Subcutaneous abdominal adipose tissue (tissue), 5 donors: ENCODE measurements at regions not wholly inside any gene's neighbourhood (a gene's known extent, or its start where the extent isn't known, plus 50 kb on each side); places are given as distances from the start of the nearest gene placed in this dataset.
"Not testable (repeated sequence)": the region's sequence is repeated elsewhere in the genome, so short reads cannot be mapped to it uniquely, and the experiment has no call there.

Experiments
- H3K27ac ChIP-seq: one replicate; pipeline ENCODE4 v1.7.0; 2013; ENCODE audit warnings: low read depth, mild to moderate bottlenecking, inconsistent platforms, low read length, moderate library complexity
- H3K27me3 ChIP-seq, 5 donors: one replicate each; pipeline ENCODE4 v1.7.0; 2013; ENCODE audit warnings: low read length in 5 of 5, inconsistent platforms in 1 of 5; ENCODE audit not compliant: control insufficient read depth in 5 of 5, insufficient read depth in 4 of 5
- H3K36me3 ChIP-seq, 5 donors: one replicate each; pipeline ENCODE4 v1.7.0; 2013; ENCODE audit warnings: low read length in 5 of 5; ENCODE audit not compliant: control insufficient read depth in 5 of 5, insufficient read depth in 5 of 5
- H3K4me1 ChIP-seq, 5 donors: one replicate each; pipeline ENCODE4 v1.7.0; 2013; ENCODE audit warnings: low read length in 5 of 5, mild to moderate bottlenecking in 3 of 5, moderate library complexity in 1 of 5; ENCODE audit not compliant: control insufficient read depth in 5 of 5, insufficient read depth in 5 of 5
- H3K4me3 ChIP-seq, 5 donors: one replicate each; pipeline ENCODE4 v1.7.0; 2013; ENCODE audit warnings: low read length in 5 of 5, low read depth in 1 of 5
- H3K9ac ChIP-seq, 5 donors: one replicate each; pipeline ENCODE4 v1.7.0; 2013; ENCODE audit warnings: low read length in 5 of 5, mild to moderate bottlenecking in 4 of 5, moderate library complexity in 3 of 5
- H3K9me3 ChIP-seq, 5 donors: one replicate each; pipeline ENCODE4 v1.7.0; 2013; ENCODE audit warnings: low read length in 5 of 5; ENCODE audit not compliant: control insufficient read depth in 5 of 5
- donor health status: healthy.
- donor health status: healthy.
- donor health status: healthy.
- donor health status: healthy.
- donor health status: healthy.

- H3K9ac ChIP-seq = no peak overlapping the region
- H3K27me3 ChIP-seq = no peaks in the 10 kb centered on the region
- no peaks in the 10 kb centered on the region for H3K9me3 ChIP-seq
- H3K27ac ChIP-seq = no peak overlapping the region
- no peaks in the 10 kb centered on the region for H3K36me3 ChIP-seq
- H3K4me1 ChIP-seq = no peaks in the 10 kb centered on the region
- H3K4me3 ChIP-seq = no peak overlapping the region
These were observed 75.4 kb upstream of the FAT1 start for GRCh38 chr4:186798951-186799659.

GRCh38 chr4:186805020-186805820 is 81.6 kb upstream of the FAT1 start:
- H3K36me3 ChIP-seq = no peaks in the 10 kb centered on the region
- no peak overlapping the region for H3K27ac ChIP-seq
- no peak overlapping the region for H3K9ac ChIP-seq
- H3K27me3 ChIP-seq = no peaks in the 10 kb centered on the region
- H3K4me1 ChIP-seq = no peaks in the 10 kb centered on the region
- H3K9me3 ChIP-seq = no peaks in the 10 kb centered on the region
- no peak overlapping the region for H3K4me3 ChIP-seq

DNA sequence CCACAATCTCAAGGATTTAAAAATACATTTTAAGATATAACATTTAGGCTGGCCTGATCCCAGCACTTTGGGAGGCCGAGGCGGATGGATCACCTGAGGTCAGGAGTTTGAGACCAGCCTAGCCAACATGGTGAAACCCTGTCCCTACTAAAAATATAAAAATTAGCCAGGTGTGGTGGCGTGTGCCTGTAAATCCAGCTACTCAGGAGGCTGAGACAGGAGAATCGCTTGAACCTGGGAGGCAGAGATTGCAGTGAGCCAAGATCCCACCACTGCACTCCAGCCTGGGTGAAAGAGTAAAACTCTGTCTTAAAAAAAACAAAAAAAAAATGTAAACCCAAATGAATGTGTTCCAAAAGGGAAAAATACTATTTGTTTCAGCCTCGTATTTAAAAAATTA is 82.3 kb upstream of the FAT1 start:
- not testable (repeated sequence) for H3K4me1 ChIP-seq, H3K36me3 ChIP-seq, H3K27me3 ChIP-seq, H3K9me3 ChIP-seq, H3K4me3 ChIP-seq, H3K27ac ChIP-seq, H3K9ac ChIP-seq

- no peaks in the 10 kb centered on the region for H3K4me1 ChIP-seq
- peaks cover 0 to 2% (median 0%) of the 10 kb centered on the region in 5 donors for H3K9me3 ChIP-seq
- no peaks in the 10 kb centered on the region for H3K27me3 ChIP-seq
- H3K9ac ChIP-seq = no peak overlapping the region
- H3K27ac ChIP-seq = no peak overlapping the region
- no peaks in the 10 kb centered on the region for H3K36me3 ChIP-seq
- no peak overlapping the region for H3K4me3 ChIP-seq
These were observed 83.2 kb upstream of the FAT1 start for GRCh38 chr4:186806679-186807421.

GRCh38 chr4:186807808-186808629 is 84.4 kb upstream of the FAT1 start:
- no peak overlapping the region for H3K27ac ChIP-seq
- H3K4me1 ChIP-seq = no peaks in the 10 kb centered on the region
- H3K27me3 ChIP-seq = no peaks in the 10 kb centered on the region
- no peak overlapping the region for H3K4me3 ChIP-seq
- peaks cover 0 to 2% (median 0%) of the 10 kb centered on the region in 5 donors for H3K9me3 ChIP-seq
- no peaks in the 10 kb centered on the region for H3K36me3 ChIP-seq
- H3K9ac ChIP-seq = no peak overlapping the region

DNA sequence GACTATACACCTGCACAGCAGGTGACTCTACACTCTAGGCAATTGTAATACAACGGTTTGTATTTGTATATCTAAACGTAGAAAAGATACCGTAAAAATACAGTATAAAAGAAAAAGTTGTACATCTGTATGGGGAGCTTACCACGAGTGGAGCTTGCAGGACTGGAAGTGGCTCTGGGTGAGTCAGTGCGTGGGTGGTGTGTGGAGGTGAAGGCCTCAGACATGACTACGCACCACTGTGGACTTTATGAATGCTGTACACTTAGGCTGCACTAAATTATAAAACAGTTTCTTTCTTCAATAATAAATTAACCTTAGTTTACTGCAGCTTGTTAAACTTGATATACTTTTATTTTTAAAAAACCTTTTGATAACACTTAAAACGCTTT is 85.0 kb upstream of the FAT1 start:
- no peak overlapping the region for H3K27ac ChIP-seq
- H3K4me3 ChIP-seq = no peak overlapping the region
- no peaks in the 10 kb centered on the region for H3K36me3 ChIP-seq
- no peak overlapping the region for H3K9ac ChIP-seq
- no peaks in the 10 kb centered on the region for H3K4me1 ChIP-seq
- H3K9me3 ChIP-seq = peaks cover 0 to 2% (median 0%) of the 10 kb centered on the region in 5 donors
- no peaks in the 10 kb centered on the region for H3K27me3 ChIP-seq

DNA sequence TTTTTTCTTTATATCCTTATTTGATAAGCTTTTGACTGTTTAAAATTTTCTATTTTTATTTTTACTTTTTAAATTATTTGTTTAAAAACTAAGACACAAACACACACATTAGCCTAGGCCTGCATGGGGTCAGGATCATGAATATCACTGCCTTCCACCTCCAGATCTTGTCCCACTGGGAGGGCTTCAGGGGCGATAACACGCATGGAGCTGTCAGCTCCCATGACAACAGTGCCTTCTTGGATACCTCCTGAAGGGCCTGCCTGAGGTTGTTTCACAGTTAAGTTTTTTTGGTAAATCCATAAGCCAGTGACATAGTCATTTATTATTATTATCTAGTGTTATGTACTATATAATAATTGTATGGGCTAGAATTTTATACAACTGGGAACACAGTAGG is 85.4 kb upstream of the FAT1 start:
- H3K27ac ChIP-seq = no peak overlapping the region

DNA sequence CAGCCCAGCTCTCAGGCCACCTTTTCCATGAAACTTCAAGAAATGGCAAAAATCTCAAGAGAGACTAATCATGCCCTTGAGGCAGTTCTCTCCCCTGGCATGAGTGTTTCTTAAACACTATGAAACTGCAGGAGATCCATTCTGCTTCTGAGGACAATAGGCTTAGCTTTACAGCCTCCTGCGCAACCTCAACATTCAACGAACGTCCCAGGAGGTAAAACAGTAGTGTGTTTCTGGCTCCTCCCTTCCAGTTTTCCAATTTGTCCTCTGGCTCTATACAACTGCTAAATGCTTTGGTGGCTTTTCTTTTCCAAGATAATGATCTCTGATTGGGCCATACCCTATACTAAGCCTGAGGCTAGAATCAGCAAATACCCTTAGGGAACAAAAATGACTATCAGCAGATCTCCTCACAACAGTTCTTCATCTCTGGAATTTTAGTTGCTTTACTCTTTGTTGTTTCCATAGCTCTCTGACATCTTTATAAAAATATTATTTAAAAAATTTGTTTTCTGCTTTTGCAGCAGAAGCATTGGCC is 87.0 kb upstream of the FAT1 start:
- Histone ChIP-seq H3K9me3 (peaks cover 0 to 2% (median 0%) of the 10 kb centered on the region in 5 donors), H3K27ac (no peak overlapping the region), H3K36me3 (no peaks in the 10 kb centered on the region), H3K9ac (no peak overlapping the region), H3K27me3 (no peaks in the 10 kb centered on the region), H3K4me3 (no peak overlapping the region), H3K4me1 (no peaks in the 10 kb centered on the region)

More for the DNA sequence above, 85.4 kb upstream of the FAT1 start:
- H3K27me3 ChIP-seq = no peaks in the 10 kb centered on the region
- H3K9ac ChIP-seq = no peak overlapping the region
- H3K4me1 ChIP-seq = no peaks in the 10 kb centered on the region
- H3K4me3 ChIP-seq = no peak overlapping the region
- H3K9me3 ChIP-seq = peaks cover 0 to 2% (median 0%) of the 10 kb centered on the region in 5 donors
- no peaks in the 10 kb centered on the region for H3K36me3 ChIP-seq

DNA sequence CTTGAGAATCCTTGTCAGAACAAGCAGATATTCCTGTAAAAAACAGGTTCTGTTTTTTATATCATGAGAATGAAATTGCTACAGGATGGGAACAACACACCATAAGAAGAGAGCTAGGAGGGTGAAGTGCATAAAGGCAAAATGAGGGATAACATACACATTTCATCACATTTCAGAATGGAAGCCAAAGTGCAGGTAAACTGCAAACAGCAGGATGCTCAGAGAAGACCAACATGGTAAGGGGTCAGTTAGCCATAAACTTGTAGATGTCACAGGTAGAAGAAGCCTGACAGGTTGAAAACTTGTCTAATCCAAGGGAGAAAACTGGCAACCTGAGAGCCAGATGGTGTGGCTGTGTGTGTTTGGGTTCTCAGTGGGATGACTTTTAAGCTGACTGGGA is 88.9 kb upstream of the FAT1 start:
- no peak overlapping the region for H3K9ac ChIP-seq
- no peaks in the 10 kb centered on the region for H3K4me1 ChIP-seq
- no peaks in the 10 kb centered on the region for H3K27me3 ChIP-seq
- H3K27ac ChIP-seq = no peak overlapping the region
- peaks cover 0 to 2% (median 0%) of the 10 kb centered on the region in 5 donors for H3K9me3 ChIP-seq
- H3K36me3 ChIP-seq = no peaks in the 10 kb centered on the region
- H3K4me3 ChIP-seq = no peak overlapping the region
